NCI-H526 (cell line): ENCODE measurements at regions not wholly inside any gene's neighbourhood (a gene's known extent, or its start where the extent isn't known, plus 50 kb on each side); places are given as distances from the start of the nearest gene placed in this dataset.
"Not testable (repeated sequence)": the region's sequence is repeated elsewhere in the genome, so short reads cannot be mapped to it uniquely, and the experiment has no call there.

Source experiments
- DNase-seq, 2 experiments: peaks; one replicate each; lab custom pipeline; 2025; lab: John Stamatoyannopoulos, UW

GRCh38 chr2:16221461-16222010, 281.2 kb downstream of the MYCN start:
- DNase-seq = no peak

GRCh38 chr2:16219292-16219975, 279.1 kb downstream of the MYCN start:
- DNase-seq = no peak

GRCh38 chr2:16218625-16219024, 278.3 kb downstream of the MYCN start:
- DNase-seq = peak; percentile 99 to 100

GRCh38 chr2:16218161-16218560, 277.8 kb downstream of the MYCN start:
- no peak for DNase-seq

GRCh38 chr2:16217741-16218140, 277.4 kb downstream of the MYCN start:
- DNase-seq = not testable (repeated sequence)

GRCh38 chr2:16217291-16217690, 276.9 kb downstream of the MYCN start:
- no peak for DNase-seq

GRCh38 chr2:16216558-16216945, 276.2 kb downstream of the MYCN start:
- DNase-seq = no peak

GRCh38 chr2:16215902-16216557, 275.7 kb downstream of the MYCN start:
- DNase-seq = no peak

GRCh38 chr2:16214861-16215260, 274.5 kb downstream of the MYCN start:
- no peak for DNase-seq

- DNase-seq = no peak
Measured at GRCh38 chr2:16214391-16214790, 274.0 kb downstream of the MYCN start.

- no peak for DNase-seq
Measured at GRCh38 chr2:16212321-16212720, 272.0 kb downstream of the MYCN start.

GRCh38 chr2:16211341-16211740, 271.0 kb downstream of the MYCN start:
- no peak for DNase-seq

GRCh38 chr2:16210841-16211240, 270.5 kb downstream of the MYCN start:
- DNase-seq = no peak

GRCh38 chr2:16209799-16210198, 269.4 kb downstream of the MYCN start:
- DNase-seq = no peak

GRCh38 chr2:16208921-16209320, 268.6 kb downstream of the MYCN start:
- DNase-seq = no peak

- DNase-seq = no peak
Measured at GRCh38 chr2:16208241-16208797, 268.0 kb downstream of the MYCN start.

- no peak for DNase-seq
Measured at GRCh38 chr2:16207611-16208010, 267.3 kb downstream of the MYCN start.

GRCh38 chr2:16207151-16207550, 266.8 kb downstream of the MYCN start:
- DNase-seq = no peak

- DNase-seq = no peak
Measured at GRCh38 chr2:16206191-16206944, 266.0 kb downstream of the MYCN start.

GRCh38 chr2:16205631-16206030, 265.3 kb downstream of the MYCN start:
- DNase-seq = no peak

- no peak for DNase-seq
Measured at GRCh38 chr2:16204886-16205620, 264.7 kb downstream of the MYCN start.

- DNase-seq = no peak
Measured at GRCh38 chr2:16204251-16204650, 263.9 kb downstream of the MYCN start.
